ENCODE measurements at regions not wholly inside any gene's neighbourhood (a gene's known extent, or its start where the extent isn't known, plus 50 kb on each side); places are given as distances from the start of the nearest gene placed in this dataset.

GRCh38 chr4:124536946-124537345, 175.6 kb downstream of the ANKRD50 start:
- H2AFZ ChIP-seq (ENCODE audit: low read depth): no peak overlapping the region
- no peak for TF ChIP-seq PBX3 (IDR thresholded peaks at IDR 0.05)
- TF ChIP-seq POLR2AphosphoS5 (IDR thresholded peaks at IDR 0.05; ENCODE audit: low read depth, low read length): no peak
- no peaks in the 10 kb centered on the region for H3K79me2 ChIP-seq (ENCODE audit: insufficient read depth)
- POLR2A ChIA-PET: no interaction called here
- no peaks in the 10 kb centered on the region for H3K9me3 ChIP-seq
- H3K9ac ChIP-seq: no peak overlapping the region
- H3K4me1 ChIP-seq (ENCODE audit: control insufficient read depth in 1 of 2, insufficient read depth in 2 of 2, low read depth in 1 of 2, low read length in 1 of 2): no peaks in the 10 kb centered on the region; a peak in 1 of 4 replicates
- WGBS (ENCODE audit: low lambda C conversion rate): 91% methylated on average over 4 of the region's 4 CpGs
- no peaks in the 10 kb centered on the region for H3K9me2 ChIP-seq
- no peak for DNase-seq
- no peak overlapping the region for H3K27ac ChIP-seq (ENCODE audit: low read depth in 2 of 2, low read length in 1 of 2)
- H3K4me2 ChIP-seq: no peak overlapping the region
- no peaks in the 10 kb centered on the region for H3K36me3 ChIP-seq (replicated peaks in 1 of 2; ENCODE audit: control insufficient read depth in 1 of 2, insufficient read depth in 2 of 2, low read length in 1 of 2)
- no peak overlapping the region for H3K4me3 ChIP-seq (ENCODE audit: low read depth in 2 of 2, low read length in 1 of 2)
- CTCF ChIA-PET: interaction anchor here (0.6 to 1.1 kb wide), 2 partner anchors 11 to 33 kb away, joined by 3 read pairs; no protein-coding TSS in a partner anchor
- no peaks in the 10 kb centered on the region for H4K20me1 ChIP-seq (ENCODE audit: insufficient read depth)
- no peaks in the 10 kb centered on the region for H3K27me3 ChIP-seq (ENCODE audit: insufficient read depth)
- peaks cover 3% of the 10 kb centered on the region for H3F3A ChIP-seq (replicated peaks; ENCODE audit: insufficient read depth)

- Histone ChIP-seq H3K79me2 (ENCODE audit: insufficient read depth) (no peaks in the 10 kb centered on the region), H3K9me3 (no peaks in the 10 kb centered on the region), H3K4me2 (no peak overlapping the region), H3K27ac (ENCODE audit: low read depth in 2 of 2, low read length in 1 of 2) (no peak overlapping the region), H3K4me1 (ENCODE audit: control insufficient read depth in 1 of 2, insufficient read depth in 2 of 2, low read depth in 1 of 2, low read length in 1 of 2) (no peaks in the 10 kb centered on the region; a peak in 1 of 4 replicates), H2AFZ (ENCODE audit: low read depth) (no peak overlapping the region; the same call in 1 of the 2 replicates), H3K4me3 (ENCODE audit: low read depth in 2 of 2, low read length in 1 of 2) (no peak overlapping the region), H3F3A (replicated peaks; ENCODE audit: insufficient read depth) (peaks cover 3% of the 10 kb centered on the region), H3K36me3 (replicated peaks in 1 of 2; ENCODE audit: control insufficient read depth in 1 of 2, insufficient read depth in 2 of 2, low read length in 1 of 2) (no peaks in the 10 kb centered on the region), H3K27me3 (ENCODE audit: insufficient read depth) (no peaks in the 10 kb centered on the region), H3K9me2 (no peaks in the 10 kb centered on the region), H4K20me1 (ENCODE audit: insufficient read depth) (no peaks in the 10 kb centered on the region), H3K9ac (no peak overlapping the region)
- TF ChIP-seq ZBTB33 (IDR thresholded peaks at IDR 0.05; ENCODE audit: borderline replicate concordance, low read depth): no peak
- TF ChIP-seq USF2 (IDR thresholded peaks at IDR 0.05; ENCODE audit: borderline replicate concordance, low read depth, low read length): no peak
- no peak for TF ChIP-seq RCOR1 (IDR thresholded peaks at IDR 0.05; ENCODE audit: low read length)
- no peak for TF ChIP-seq FOXJ3 (CRISPR knock-in tag; IDR thresholded peaks at IDR 0.05)
- no peak for TF ChIP-seq SIN3A (IDR thresholded peaks at IDR 0.05; ENCODE audit: borderline replicate concordance, low read depth, low read length)
- no peak for TF ChIP-seq MEF2A (IDR thresholded peaks at IDR 0.05; ENCODE audit: borderline replicate concordance, low read depth)
- DNase-seq: no peak
- ChIA-PET POLR2A (no interaction called here), CTCF (no interaction called here)
Measured at GRCh38 chr4:124537971-124538370, 174.6 kb downstream of the ANKRD50 start.

Data from SK-N-SH (cell line).